ENCODE measurements at regions not wholly inside any gene's neighbourhood (a gene's known extent, or its start where the extent isn't known, plus 50 kb on each side); places are given as distances from the start of the nearest gene placed in this dataset.

DNA sequence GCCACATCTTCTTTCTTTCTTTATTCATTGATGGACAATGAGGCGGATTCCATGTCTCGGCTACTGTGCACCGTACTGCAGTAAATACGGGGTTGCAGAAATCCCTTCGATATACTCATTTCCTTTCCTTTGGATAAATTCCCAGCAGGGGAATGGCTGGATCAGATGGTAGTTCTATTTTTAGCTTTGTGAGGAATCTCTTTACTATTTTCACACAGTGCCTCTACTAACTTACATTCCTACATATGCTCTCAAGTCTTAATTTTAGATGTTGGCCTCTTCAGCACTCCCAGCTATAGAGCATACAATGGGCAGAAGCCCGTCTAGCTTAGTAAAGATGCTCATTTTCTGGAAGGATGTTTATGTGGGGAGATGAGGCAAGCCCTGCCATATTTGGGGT, 317.4 kb downstream of the ASMT start:
- Histone ChIP-seq H2AK5ac (ENCODE audit: low read depth, low read length) (no peak overlapping the region), H3K27me3 (replicated peaks in 1 of 4; ENCODE audit: control insufficient read depth in 3 of 4, extremely low read depth in 1 of 4, insufficient read depth in 3 of 4, low read length in 3 of 4) (no peaks in the 10 kb centered on the region), H3K79me2 (ENCODE audit: control insufficient read depth in 1 of 2, insufficient read depth in 2 of 2, low read length in 2 of 2) (no peaks in the 10 kb centered on the region), H4K20me1 (replicated peaks in 1 of 2; ENCODE audit: control insufficient read depth in 1 of 2, insufficient read depth in 2 of 2, low read length in 2 of 2) (no peaks in the 10 kb centered on the region), H3K4me3 (ENCODE audit: extremely low read depth in 1 of 4, insufficient read depth in 2 of 4, low read depth in 3 of 4, low read length in 4 of 4) (no peak overlapping the region), H3K27ac (ENCODE audit: low read depth, low read length) (no peak overlapping the region), H4K5ac (ENCODE audit: insufficient read length, low read depth, low read length) (no peak overlapping the region), H3K4me2 (ENCODE audit: insufficient read depth in 1 of 2, low read depth in 2 of 2, low read length in 2 of 2) (no peak overlapping the region), H2BK15ac (ENCODE audit: low read length) (no peak overlapping the region), H3K14ac (ENCODE audit: insufficient read length) (no peak overlapping the region), H3K23ac (ENCODE audit: insufficient read length) (no peak overlapping the region), H4K91ac (replicated peaks; ENCODE audit: insufficient read length, low read length) (no peak overlapping the region), H3K56ac (replicated peaks; ENCODE audit: insufficient read length, low read depth, low read length) (no peak overlapping the region), H3K23me2 (ENCODE audit: low read depth, low read length) (no peaks in the 10 kb centered on the region), H2BK12ac (ENCODE audit: low read depth, low read length) (no peak overlapping the region), H3K4ac (replicated peaks; ENCODE audit: insufficient read length, low read depth, low read length) (no peak overlapping the region), H3K18ac (ENCODE audit: extremely low read depth, low read length) (no peak overlapping the region), H4K8ac (ENCODE audit: extremely low read depth, insufficient read depth, low read length) (no peak overlapping the region), H3K4me1 (replicated peaks in 1 of 4; ENCODE audit: control insufficient read depth in 3 of 4, insufficient read depth in 4 of 4, low read length in 3 of 4) (peaks cover 0 to 2% (median under 1%) of the 10 kb centered on the region in 4 experiments; a peak in 2 of 7 replicates), H3K9me3 (ENCODE audit: insufficient read depth in 2 of 2, low read depth in 1 of 2, low read length in 1 of 2) (no peaks in the 10 kb centered on the region), H2BK5ac (ENCODE audit: low read depth, low read length) (no peak overlapping the region), H3K9ac (replicated peaks in 1 of 4; ENCODE audit: extremely low read depth in 1 of 4, low read depth in 3 of 4, low read length in 3 of 4) (no peak overlapping the region), H2BK120ac (replicated peaks; ENCODE audit: low read depth, low read length) (no peak overlapping the region), H2BK20ac (ENCODE audit: low read length) (no peak overlapping the region), H2AFZ (ENCODE audit: low read length) (no peak overlapping the region), H3K36me3 (ENCODE audit: control insufficient read depth in 2 of 4, insufficient read depth in 4 of 4, low read length in 3 of 4) (no peaks in the 10 kb centered on the region), H3K79me1 (ENCODE audit: low read depth, low read length) (no peaks in the 10 kb centered on the region)
- 77% methylated on average over 6 of the region's 6 CpGs; no CpG with 5 or more reads in 1 of the 2 experiments for WGBS, 2 experiments (ENCODE audit: extremely low coverage in 1 of 2, insufficient coverage in 1 of 2, insufficient read length in 1 of 2, insufficient replicate concordance in 2 of 2, low coverage in 1 of 2, low lambda C conversion rate in 2 of 2, missing lambda C conversion rate in 1 of 2)
- ChIA-PET POLR2A (ENCODE audit: partially characterized antibody) (no interaction called here), CTCF (ENCODE audit: partially characterized antibody) (no interaction called here)
- no peak for DNase-seq (ENCODE audit: low read depth in 1 of 2, low spot score in 2 of 2)
- FAIRE-seq = no peak
- TF ChIP-seq CREB1 (IDR thresholded peaks at IDR 0.05) (no peak), TBP (IDR thresholded peaks at IDR 0.05; ENCODE audit: low read depth, low read length) (no peak), MAFK (IDR thresholded peaks at IDR 0.05; ENCODE audit: low read depth, low read length) (no peak), NRF1 (IDR thresholded peaks at IDR 0.05; ENCODE audit: low read depth, low read length) (no peak), HDAC2 (IDR thresholded peaks at IDR 0.05; ENCODE audit: borderline replicate concordance in 1 of 2, low read depth in 2 of 2, low read length in 2 of 2) (no peak)

Data from H1 (cell line).